Loucy (cell line): ENCODE measurements at regions not wholly inside any gene's neighbourhood (a gene's known extent, or its start where the extent isn't known, plus 50 kb on each side); places are given as distances from the start of the nearest gene placed in this dataset.

Experiments used
- CTCF ChIP-seq: fragments of 200-600 bp; sonication (generic); conservative IDR thresholded peaks from 2 replicates; pipeline ENCODE4 v1.5.1; 2014; ENCODE audit warnings: mild to moderate bottlenecking, antibody characterized with exemption, low read length
- EZH2phosphoT487 ChIP-seq: fragments of 200-600 bp; IDR thresholded peaks from 2 replicates; pipeline ENCODE4 v1.6.1; 2018; ENCODE audit warnings: antibody characterized with exemption, mild to moderate bottlenecking, moderate library complexity, borderline replicate concordance

- no peak for TF ChIP-seq EZH2phosphoT487
- TF ChIP-seq CTCF, result no peak
Measured at GRCh38 chr18:55743133-55743532, 155.1 kb upstream of the TCF4 start.
